ENCODE measurements at regions not wholly inside any gene's neighbourhood (a gene's known extent, or its start where the extent isn't known, plus 50 kb on each side); places are given as distances from the start of the nearest gene placed in this dataset.

DNA sequence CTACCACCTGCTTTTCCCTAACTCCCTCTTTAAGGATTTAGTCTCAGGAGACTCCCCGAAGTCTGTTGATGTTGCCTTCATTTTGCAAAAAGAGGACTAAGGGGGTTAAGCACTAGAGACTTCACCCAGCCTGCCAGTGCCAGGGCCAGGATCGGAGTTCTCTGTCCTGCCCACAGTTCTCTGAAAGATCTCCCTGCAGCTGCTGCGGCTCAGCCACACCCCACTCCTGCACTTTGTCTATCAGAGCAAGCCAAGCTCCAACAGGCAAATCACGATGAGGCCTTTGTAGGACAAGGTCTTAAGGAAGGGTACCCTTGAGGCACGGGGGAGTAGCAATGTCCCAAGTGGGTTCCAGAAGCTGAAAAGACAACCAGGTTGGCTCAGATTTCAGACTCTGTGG, 148.8 kb upstream of the EGLN3 start:
- TF ChIP-seq, protein P1, sequence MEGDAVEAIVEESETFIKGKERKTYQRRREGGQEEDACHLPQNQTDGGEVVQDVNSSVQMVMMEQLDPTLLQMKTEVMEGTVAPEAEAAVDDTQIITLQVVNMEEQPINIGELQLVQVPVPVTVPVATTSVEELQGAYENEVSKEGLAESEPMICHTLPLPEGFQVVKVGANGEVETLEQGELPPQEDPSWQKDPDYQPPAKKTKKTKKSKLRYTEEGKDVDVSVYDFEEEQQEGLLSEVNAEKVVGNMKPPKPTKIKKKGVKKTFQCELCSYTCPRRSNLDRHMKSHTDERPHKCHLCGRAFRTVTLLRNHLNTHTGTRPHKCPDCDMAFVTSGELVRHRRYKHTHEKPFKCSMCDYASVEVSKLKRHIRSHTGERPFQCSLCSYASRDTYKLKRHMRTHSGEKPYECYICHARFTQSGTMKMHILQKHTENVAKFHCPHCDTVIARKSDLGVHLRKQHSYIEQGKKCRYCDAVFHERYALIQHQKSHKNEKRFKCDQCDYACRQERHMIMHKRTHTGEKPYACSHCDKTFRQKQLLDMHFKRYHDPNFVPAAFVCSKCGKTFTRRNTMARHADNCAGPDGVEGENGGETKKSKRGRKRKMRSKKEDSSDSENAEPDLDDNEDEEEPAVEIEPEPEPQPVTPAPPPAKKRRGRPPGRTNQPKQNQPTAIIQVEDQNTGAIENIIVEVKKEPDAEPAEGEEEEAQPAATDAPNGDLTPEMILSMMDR (IDR thresholded peaks at IDR 0.05; ENCODE audit: unreplicated experiment): no peak
- H3K36me3 Mint-ChIP-seq (ENCODE audit: low read depth, unreplicated experiment): peaks cover 5% of the 10 kb centered on the region
- no peak for DNase-seq (ENCODE audit: low spot score)
- H3K27ac Mint-ChIP-seq (ENCODE audit: unreplicated experiment): no peak overlapping the region
- peaks cover 8% of the 10 kb centered on the region for H3K4me1 Mint-ChIP-seq (ENCODE audit: unreplicated experiment)
- peaks cover 6% of the 10 kb centered on the region for H3K27me3 Mint-ChIP-seq (ENCODE audit: unreplicated experiment)
- no peaks in the 10 kb centered on the region for H3K9me3 Mint-ChIP-seq (ENCODE audit: unreplicated experiment)
- H3K4me3 Mint-ChIP-seq (ENCODE audit: unreplicated experiment): no peak overlapping the region

DNA sequence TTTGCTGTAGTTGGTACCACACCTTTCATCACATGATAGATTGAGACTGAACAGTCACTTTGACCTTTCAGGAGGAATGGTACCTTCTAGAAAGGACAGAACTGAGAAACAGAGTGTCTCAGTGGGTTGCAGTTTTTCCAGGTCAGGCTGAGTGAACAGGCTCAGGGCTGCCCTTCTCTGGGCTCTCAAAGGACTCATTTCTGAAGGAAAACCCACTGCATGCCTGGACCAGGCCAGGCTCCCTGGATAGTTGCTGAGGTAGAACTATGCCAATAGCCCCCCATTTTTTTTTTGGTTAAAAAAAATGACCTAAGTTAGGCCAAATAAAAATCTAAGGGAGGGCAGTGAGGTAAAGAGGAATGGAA, 148.1 kb upstream of the EGLN3 start:
- Mint-ChIP-seq H3K4me3 (ENCODE audit: unreplicated experiment) (no peak overlapping the region), H3K36me3 (ENCODE audit: low read depth, unreplicated experiment) (peaks cover 5% of the 10 kb centered on the region), H3K27ac (ENCODE audit: unreplicated experiment) (no peak overlapping the region), H3K27me3 (ENCODE audit: unreplicated experiment) (peaks cover 6% of the 10 kb centered on the region), H3K9me3 (ENCODE audit: unreplicated experiment) (no peaks in the 10 kb centered on the region), H3K4me1 (ENCODE audit: unreplicated experiment) (peaks cover 8% of the 10 kb centered on the region)
- TF ChIP-seq, protein P1 (IDR thresholded peaks at IDR 0.05; ENCODE audit: unreplicated experiment): no peak
- no peak for DNase-seq (ENCODE audit: low spot score)

DNA sequence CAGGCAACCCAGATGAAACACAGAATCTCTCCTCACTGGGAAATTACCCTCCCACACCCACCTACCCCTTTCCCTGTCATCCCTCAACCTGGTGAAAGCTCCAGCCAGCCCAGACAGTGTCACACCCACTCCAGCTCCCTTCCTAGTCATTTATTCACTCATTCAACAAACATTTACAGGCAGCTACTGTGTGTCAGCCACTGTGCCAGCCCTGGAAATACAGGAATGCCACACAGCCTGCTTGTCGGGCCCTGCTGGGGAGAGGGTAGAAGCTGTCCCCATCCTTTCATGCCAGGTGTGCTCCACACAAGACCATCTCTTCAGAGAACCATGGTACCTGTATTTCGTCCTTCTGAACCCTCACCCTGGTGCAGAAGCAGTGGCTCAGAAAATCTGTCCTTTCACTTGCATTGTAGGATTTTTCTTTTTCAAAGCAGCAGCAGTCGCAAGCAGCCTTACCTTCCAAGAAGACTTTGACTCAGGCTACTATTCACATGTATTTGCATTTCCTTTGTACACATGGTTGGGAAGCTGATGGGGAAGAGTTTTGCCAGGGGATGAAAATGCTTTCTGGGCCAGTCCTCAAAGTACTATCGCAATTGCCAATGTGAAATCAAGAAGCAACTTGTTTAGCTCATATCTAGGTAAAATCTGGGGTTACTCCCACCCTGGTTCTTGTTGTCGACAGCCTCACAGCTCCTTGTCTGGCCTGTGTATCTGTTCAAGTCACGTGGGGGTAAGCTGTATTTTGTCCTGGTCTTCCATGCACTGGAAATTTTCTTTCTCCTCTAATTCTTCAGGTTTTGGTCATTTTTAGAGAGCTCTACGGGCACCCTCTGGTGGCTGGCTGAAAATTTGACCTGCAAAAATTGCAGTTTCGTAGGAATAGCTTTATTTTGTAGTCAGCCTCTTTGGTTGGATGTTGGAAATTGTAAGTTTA, 147.4 kb upstream of the EGLN3 start:
- Mint-ChIP-seq H3K27ac (ENCODE audit: unreplicated experiment) (no peak overlapping the region), H3K9me3 (ENCODE audit: unreplicated experiment) (no peaks in the 10 kb centered on the region), H3K4me3 (ENCODE audit: unreplicated experiment) (no peak overlapping the region), H3K36me3 (ENCODE audit: low read depth, unreplicated experiment) (peaks cover 5% of the 10 kb centered on the region), H3K27me3 (ENCODE audit: unreplicated experiment) (peaks cover 6% of the 10 kb centered on the region), H3K4me1 (ENCODE audit: unreplicated experiment) (peaks cover 8% of the 10 kb centered on the region)
- TF ChIP-seq, protein P1 (IDR thresholded peaks at IDR 0.05; ENCODE audit: unreplicated experiment): peak; percentile 63
- peak; percentile 55 for DNase-seq (ENCODE audit: low spot score)

DNA sequence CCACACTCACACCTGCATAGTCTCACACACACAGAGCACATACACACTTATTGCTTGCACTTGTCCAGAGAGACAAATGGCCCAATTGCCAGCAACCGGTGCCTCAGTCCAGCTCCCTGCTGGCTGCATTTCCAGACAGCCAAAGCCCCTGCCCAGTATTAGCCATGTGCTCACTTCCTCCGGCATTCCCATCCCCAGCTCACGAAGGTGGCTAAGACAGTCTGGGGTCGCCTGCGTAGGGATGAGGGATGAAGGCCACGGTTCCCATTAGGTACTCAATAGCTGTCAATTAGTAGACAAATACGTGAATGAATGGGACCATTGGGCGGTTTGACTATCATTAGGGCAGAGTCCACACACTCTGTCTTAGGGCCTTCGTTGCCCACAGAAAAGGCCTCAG, 146.8 kb upstream of the EGLN3 start:
- Mint-ChIP-seq H3K27me3 (ENCODE audit: unreplicated experiment) (peaks cover 6% of the 10 kb centered on the region), H3K4me1 (ENCODE audit: unreplicated experiment) (peaks cover 8% of the 10 kb centered on the region), H3K4me3 (ENCODE audit: unreplicated experiment) (no peak overlapping the region), H3K36me3 (ENCODE audit: low read depth, unreplicated experiment) (peaks cover 3% of the 10 kb centered on the region), H3K9me3 (ENCODE audit: unreplicated experiment) (no peaks in the 10 kb centered on the region), H3K27ac (ENCODE audit: unreplicated experiment) (no peak overlapping the region)
- TF ChIP-seq, protein P1 (IDR thresholded peaks at IDR 0.05; ENCODE audit: unreplicated experiment): no peak
- DNase-seq (ENCODE audit: low spot score): no peak

DNA sequence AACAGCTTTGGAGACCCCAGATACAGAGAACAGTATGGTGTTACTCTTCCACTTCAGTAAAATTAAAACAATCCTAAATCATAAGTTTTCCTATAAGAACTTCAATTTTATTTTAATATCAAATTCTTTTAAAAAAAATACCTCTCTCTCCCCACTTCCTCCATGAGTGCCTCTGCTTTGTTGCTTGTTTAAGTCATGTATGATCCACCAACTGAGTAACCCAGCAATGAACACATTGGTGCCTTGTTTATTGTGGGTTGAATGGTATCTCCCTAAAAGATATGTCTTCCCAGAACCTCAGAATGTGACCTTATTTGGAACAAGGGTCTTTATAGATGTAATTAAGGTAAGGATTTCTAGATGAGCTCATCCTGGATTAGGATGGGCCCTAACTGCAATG, 143.5 kb upstream of the EGLN3 start:
- H3K27ac Mint-ChIP-seq (ENCODE audit: unreplicated experiment): no peak overlapping the region
- TF ChIP-seq, protein P1 (IDR thresholded peaks at IDR 0.05; ENCODE audit: unreplicated experiment): no peak
- no peak overlapping the region for H3K4me3 Mint-ChIP-seq (ENCODE audit: unreplicated experiment)
- H3K9me3 Mint-ChIP-seq (ENCODE audit: unreplicated experiment): no peaks in the 10 kb centered on the region
- H3K27me3 Mint-ChIP-seq (ENCODE audit: unreplicated experiment): peaks cover 6% of the 10 kb centered on the region
- no peaks in the 10 kb centered on the region for H3K36me3 Mint-ChIP-seq (ENCODE audit: low read depth, unreplicated experiment)
- DNase-seq (ENCODE audit: low spot score): no peak
- H3K4me1 Mint-ChIP-seq (ENCODE audit: unreplicated experiment): peaks cover 8% of the 10 kb centered on the region
